ENCODE measurements at regions not wholly inside any gene's neighbourhood (a gene's known extent, or its start where the extent isn't known, plus 50 kb on each side); places are given as distances from the start of the nearest gene placed in this dataset.

DNA sequence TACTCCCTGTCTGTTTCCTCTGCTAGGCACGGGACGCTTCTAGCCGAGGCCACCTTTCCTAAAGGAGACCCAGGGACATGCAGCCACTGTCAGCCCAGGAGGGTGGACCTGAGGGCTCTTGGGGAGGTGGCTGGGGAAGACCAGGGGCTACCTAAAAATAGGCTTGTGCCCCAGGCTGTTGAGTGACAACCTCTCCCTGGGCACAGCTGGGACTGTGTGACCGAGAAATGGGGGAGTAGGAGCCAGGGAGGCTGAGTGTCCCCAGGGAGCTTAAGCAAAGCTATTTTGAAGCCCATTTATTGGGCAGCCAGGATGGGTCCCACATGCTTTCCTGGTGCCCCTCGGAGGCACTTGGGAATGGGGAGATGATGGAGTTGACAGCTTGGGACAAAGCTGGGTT is 63.8 kb downstream of the CALML3 start:
- TF ChIP-seq, protein P1, sequence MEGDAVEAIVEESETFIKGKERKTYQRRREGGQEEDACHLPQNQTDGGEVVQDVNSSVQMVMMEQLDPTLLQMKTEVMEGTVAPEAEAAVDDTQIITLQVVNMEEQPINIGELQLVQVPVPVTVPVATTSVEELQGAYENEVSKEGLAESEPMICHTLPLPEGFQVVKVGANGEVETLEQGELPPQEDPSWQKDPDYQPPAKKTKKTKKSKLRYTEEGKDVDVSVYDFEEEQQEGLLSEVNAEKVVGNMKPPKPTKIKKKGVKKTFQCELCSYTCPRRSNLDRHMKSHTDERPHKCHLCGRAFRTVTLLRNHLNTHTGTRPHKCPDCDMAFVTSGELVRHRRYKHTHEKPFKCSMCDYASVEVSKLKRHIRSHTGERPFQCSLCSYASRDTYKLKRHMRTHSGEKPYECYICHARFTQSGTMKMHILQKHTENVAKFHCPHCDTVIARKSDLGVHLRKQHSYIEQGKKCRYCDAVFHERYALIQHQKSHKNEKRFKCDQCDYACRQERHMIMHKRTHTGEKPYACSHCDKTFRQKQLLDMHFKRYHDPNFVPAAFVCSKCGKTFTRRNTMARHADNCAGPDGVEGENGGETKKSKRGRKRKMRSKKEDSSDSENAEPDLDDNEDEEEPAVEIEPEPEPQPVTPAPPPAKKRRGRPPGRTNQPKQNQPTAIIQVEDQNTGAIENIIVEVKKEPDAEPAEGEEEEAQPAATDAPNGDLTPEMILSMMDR (IDR thresholded peaks at IDR 0.05; ENCODE audit: extremely low read depth in 1 of 2, insufficient read depth in 1 of 2, low read depth in 1 of 2, low read length in 2 of 2), result no peak
- TF ChIP-seq EZH2 (IDR thresholded peaks at IDR 0.05; ENCODE audit: borderline replicate concordance, low read depth, low read length, severe bottlenecking) (no peak), POLR2AphosphoS5 (IDR thresholded peaks at IDR 0.05; ENCODE audit: insufficient read depth, low read depth, low read length) (no peak)

All from endothelial cell of umbilical vein (primary cell).